Fibroblast of villous mesenchyme (primary cell): ENCODE measurements at regions not wholly inside any gene's neighbourhood (a gene's known extent, or its start where the extent isn't known, plus 50 kb on each side); places are given as distances from the start of the nearest gene placed in this dataset.

ENCODE experiments used
- DNase-seq: peaks from one replicate; pipeline ENCODE4 v3.0.0-alpha.2; 2010; ENCODE audit warnings: low read depth
- H3K4me3 ChIP-seq: 2 replicates; pipeline ENCODE4 v1.5.1; 2011; ENCODE audit warnings: low read depth, mild to moderate bottlenecking, low read length
- TF ChIP-seq, protein P1 (sequence below): IDR thresholded peaks from 2 replicates; pipeline ENCODE4 v1.5.1; 2012; ENCODE audit warnings: low read depth, mild to moderate bottlenecking, low read length; ENCODE audit not compliant: insufficient read depth

- DNase-seq, result no peak
- TF ChIP-seq, protein P1, sequence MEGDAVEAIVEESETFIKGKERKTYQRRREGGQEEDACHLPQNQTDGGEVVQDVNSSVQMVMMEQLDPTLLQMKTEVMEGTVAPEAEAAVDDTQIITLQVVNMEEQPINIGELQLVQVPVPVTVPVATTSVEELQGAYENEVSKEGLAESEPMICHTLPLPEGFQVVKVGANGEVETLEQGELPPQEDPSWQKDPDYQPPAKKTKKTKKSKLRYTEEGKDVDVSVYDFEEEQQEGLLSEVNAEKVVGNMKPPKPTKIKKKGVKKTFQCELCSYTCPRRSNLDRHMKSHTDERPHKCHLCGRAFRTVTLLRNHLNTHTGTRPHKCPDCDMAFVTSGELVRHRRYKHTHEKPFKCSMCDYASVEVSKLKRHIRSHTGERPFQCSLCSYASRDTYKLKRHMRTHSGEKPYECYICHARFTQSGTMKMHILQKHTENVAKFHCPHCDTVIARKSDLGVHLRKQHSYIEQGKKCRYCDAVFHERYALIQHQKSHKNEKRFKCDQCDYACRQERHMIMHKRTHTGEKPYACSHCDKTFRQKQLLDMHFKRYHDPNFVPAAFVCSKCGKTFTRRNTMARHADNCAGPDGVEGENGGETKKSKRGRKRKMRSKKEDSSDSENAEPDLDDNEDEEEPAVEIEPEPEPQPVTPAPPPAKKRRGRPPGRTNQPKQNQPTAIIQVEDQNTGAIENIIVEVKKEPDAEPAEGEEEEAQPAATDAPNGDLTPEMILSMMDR, result no peak
- no peak overlapping the region for H3K4me3 ChIP-seq
These were observed 72.6 kb upstream of the DHX15 start for GRCh38 chr4:24656906-24657305.

DNA sequence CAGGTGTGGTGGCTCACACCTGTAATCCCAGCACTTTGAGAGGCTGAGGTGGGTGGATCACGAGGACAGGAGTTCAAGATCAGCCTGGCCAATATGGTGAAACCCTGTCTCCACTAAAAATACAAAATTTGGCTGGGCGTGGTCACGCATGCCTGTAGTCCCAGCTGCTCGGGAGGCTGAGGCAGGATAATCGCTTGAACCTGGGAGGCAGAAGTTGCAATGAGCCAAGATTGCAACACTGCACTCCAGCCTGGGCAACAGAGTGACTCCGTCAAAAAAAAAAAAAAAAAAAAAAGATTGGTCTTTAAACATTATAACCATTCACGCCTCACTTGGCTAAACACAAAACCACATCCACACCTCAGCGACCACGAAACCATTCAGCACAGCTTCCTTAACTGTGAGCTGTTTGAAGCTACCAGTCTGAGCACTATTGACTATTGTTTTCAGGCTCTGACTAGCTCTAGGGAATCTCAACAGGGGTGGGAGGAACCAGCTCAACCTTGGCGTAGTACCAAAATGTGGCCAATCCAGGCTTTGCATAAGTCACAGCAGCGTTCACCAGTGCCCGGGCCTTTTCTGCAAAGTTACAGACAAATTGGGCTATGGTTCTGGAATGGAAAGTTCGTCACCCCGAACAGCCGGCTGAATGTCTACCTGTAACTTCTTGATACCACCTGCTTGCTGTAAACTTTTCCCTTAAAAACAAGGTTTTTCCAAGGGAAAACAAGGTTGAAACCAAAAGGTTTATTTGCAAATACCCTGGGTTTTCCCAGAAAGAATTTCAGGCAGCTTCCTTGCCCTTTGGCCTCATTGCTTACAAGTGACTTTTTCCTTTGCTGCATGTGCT is 73.6 kb upstream of the DHX15 start:
- peak; percentile 34 for DNase-seq
- TF ChIP-seq, protein P1, result no peak
- no peak overlapping the region for H3K4me3 ChIP-seq

- no peak for DNase-seq
- TF ChIP-seq, protein P1, result no peak
These were observed 75.0 kb upstream of the DHX15 start for GRCh38 chr4:24659241-24659961.

GRCh38 chr4:24662056-24662455 is 77.7 kb upstream of the DHX15 start:
- TF ChIP-seq, protein P1, result no peak
- DNase-seq, result no peak

More at GRCh38 chr4:24659241-24659961, 75.0 kb upstream of the DHX15 start:
- no peak overlapping the region for H3K4me3 ChIP-seq

GRCh38 chr4:24662542-24662941 is 78.2 kb upstream of the DHX15 start:
- TF ChIP-seq, protein P1, result no peak
- no peak overlapping the region for H3K4me3 ChIP-seq
- no peak for DNase-seq

More at GRCh38 chr4:24662056-24662455, 77.7 kb upstream of the DHX15 start:
- no peak overlapping the region for H3K4me3 ChIP-seq

DNA sequence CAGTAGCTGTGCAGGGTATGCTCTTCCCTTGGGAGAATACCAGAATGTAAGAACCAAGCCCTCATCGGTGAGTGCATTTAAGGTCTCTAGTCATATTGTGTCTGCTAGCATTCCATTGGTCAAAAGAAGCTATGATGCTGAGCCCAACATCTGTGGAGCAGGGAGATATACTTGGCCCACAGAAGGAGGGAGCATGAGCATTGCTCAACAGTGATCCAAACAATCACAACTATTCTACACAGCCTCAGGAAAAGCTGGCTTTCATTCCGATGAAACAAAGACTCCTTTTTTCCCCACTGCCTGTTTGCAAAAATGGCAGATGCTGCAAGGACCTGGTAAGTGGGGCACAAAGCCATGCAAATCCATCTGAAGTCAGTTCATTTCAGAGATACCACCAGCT is 80.6 kb upstream of the DHX15 start:
- TF ChIP-seq, protein P1, result no peak
- peak; percentile 62 for DNase-seq
- no peak overlapping the region for H3K4me3 ChIP-seq
